ENCODE measurements at regions not wholly inside any gene's neighbourhood (a gene's known extent, or its start where the extent isn't known, plus 50 kb on each side); places are given as distances from the start of the nearest gene placed in this dataset.
A peak's percentile ranks its signal among the peaks of the same experiment; 100 is the strongest.

DNA sequence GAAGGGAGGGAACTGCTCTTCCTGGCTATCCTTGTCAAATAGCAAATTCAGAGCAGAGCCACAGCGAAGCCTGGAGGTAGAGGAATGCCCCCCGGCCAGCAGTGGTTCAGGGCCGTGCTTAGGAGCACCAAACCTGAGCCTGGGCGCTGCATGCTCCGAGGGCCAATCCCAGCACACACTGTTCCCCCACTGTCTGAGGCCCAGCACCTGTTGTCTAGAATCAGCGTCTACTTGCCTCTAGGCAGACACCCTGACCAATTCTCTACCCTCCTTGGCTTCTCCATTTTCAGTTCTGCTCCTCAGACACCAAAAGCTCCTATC, 177.6 kb upstream of the PKDCC start:
- TF ChIP-seq, protein P1, sequence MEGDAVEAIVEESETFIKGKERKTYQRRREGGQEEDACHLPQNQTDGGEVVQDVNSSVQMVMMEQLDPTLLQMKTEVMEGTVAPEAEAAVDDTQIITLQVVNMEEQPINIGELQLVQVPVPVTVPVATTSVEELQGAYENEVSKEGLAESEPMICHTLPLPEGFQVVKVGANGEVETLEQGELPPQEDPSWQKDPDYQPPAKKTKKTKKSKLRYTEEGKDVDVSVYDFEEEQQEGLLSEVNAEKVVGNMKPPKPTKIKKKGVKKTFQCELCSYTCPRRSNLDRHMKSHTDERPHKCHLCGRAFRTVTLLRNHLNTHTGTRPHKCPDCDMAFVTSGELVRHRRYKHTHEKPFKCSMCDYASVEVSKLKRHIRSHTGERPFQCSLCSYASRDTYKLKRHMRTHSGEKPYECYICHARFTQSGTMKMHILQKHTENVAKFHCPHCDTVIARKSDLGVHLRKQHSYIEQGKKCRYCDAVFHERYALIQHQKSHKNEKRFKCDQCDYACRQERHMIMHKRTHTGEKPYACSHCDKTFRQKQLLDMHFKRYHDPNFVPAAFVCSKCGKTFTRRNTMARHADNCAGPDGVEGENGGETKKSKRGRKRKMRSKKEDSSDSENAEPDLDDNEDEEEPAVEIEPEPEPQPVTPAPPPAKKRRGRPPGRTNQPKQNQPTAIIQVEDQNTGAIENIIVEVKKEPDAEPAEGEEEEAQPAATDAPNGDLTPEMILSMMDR (conservative IDR thresholded peaks at IDR 0.05; ENCODE audit: low read depth, low read length) = no peak
- H3K4me3 ChIP-seq (ENCODE audit: low read depth, low read length) = no peak overlapping the region
- DNase-seq (ENCODE audit: low read depth) = no peak

DNA sequence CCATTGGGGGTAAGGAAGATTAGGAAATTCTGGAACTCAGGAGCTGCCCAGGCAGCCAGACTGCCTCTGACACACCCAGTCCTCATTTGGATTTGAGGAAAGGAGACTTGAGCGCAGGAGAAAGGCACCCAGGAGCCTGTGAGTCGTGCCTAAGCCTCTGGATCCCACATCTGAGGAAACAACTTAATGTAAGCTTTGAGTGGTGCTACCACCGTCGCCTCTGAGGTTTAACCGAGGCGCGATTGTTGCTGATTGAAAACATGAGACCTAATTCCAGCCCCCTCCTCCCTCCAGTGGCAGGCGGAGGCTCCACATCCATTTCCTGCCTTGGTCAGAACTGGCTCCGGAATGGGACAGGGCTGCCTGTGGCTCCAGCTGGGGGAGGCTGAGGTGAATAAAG, 176.7 kb upstream of the PKDCC start:
- no peak overlapping the region for H3K4me3 ChIP-seq (ENCODE audit: low read depth, low read length)
- TF ChIP-seq, protein P1 (conservative IDR thresholded peaks at IDR 0.05; ENCODE audit: low read depth, low read length) = peak; percentile 30
- DNase-seq (ENCODE audit: low read depth) = no peak

DNA sequence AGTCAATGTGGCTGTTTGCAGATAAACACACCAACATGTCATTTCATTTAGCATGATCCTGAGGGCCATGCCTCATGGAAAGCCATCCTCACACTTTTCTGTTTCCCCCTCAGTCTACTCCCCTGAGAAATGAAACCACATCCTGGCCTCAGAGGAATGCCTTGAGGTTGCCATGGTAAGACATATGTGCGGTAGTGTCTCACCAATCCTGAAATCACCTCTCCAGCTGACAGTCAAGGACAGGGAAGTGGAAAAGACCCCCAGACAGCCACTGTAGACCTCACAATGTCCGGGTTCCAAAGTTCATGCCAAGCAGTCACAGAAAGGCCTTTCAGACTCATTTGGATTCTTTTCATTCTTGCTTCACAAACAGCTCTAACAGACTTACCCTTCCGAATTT, 175.2 kb upstream of the PKDCC start:
- no peak for DNase-seq (ENCODE audit: low read depth)
- TF ChIP-seq, protein P1 (conservative IDR thresholded peaks at IDR 0.05; ENCODE audit: low read depth, low read length) = no peak
- H3K4me3 ChIP-seq (ENCODE audit: low read depth, low read length) = no peak overlapping the region

DNA sequence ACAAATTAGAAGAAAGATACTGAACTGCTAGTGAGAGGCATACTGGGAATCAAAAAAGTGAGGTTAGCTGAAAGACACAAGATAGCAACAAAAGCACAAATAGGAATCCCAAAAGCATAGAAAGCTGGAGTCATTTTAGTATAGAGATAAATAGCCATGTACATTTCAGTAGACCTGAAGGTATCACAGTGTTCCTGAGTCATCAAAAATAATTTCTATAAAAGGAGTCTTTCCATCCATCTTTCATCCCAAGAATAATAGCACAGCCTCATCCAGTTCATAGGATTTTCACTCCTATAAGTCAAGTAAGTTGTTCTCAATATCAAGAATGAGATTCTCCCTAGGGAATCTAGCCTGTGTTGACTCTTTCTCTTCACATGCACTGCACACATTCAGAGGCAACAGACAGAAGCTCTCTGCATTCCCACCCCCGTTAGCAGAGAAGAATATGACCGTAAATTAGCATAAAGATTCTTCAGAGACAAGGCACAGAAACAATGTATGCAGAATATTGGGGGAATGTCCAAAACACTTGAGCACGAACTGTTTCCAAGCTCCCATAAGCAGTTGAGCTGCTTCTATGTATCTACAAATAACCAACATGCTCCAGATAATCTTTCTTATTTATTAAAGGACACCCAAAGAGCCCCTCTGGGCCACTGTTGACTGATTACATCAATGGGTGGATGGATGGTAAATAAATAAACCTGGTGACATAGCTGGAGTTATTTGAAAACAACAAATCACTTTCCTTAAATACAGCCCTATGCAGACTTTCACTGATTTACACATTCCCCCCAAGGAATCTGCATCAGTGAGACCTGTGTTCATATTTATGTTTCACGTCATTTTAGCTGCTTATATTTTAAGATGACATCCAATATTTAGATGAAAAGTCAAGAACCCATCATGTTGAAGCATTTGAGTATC, 174.5 kb upstream of the PKDCC start:
- no peak for DNase-seq (ENCODE audit: low read depth)
- TF ChIP-seq, protein P1 (conservative IDR thresholded peaks at IDR 0.05; ENCODE audit: low read depth, low read length) = no peak
- H3K4me3 ChIP-seq (ENCODE audit: low read depth, low read length) = no peak overlapping the region

DNA sequence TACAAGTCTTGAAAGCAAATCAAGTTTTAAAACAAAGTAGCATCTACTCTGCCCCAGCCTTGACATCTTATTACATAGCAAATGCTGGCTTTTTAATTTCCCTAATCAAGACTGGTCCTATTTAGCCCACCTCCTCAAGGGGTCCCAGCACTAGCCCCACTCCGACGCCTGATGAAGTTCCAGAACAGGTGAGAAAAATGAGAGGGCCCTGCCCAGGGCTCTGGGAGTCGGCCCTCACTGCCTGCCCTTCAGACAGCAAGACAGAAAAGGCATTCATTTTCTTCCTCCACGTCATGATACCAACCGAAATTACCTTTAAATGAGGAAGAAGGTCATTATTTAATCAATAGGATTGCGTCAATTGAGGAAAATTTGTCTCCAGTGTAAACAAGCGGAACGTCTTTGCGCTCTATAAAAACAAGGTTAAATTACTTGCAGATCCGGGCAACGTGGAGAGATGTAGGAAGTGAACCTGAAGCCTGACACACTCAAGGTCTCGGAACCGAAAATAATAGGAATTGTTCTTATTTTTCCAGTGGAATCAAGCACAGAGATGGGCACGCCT, 170.6 kb upstream of the PKDCC start:
- H3K4me3 ChIP-seq (ENCODE audit: low read depth, low read length) = no peak overlapping the region
- TF ChIP-seq, protein P1 (conservative IDR thresholded peaks at IDR 0.05; ENCODE audit: low read depth, low read length) = no peak
- DNase-seq (ENCODE audit: low read depth) = no peak

DNA sequence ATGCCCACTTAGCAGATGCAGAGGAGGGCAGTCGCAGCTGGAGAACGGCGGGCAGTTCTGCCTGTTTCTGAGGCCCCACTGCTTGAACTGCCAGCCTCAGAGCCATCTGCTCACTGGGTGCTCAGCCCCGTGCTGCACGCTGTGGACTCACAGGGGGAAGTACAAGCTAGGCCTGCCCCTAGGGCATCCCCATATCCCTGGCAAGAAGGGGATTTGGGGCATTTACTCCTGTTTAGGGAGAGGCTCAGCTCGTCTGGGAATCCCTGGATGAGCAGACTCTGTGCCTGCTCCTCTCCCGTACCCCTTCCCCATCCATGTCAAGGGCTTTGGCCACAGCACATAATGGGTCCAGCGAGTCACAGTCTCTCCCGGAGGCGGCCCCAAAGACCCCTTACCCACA, 169.8 kb upstream of the PKDCC start:
- no peak for DNase-seq (ENCODE audit: low read depth)
- H3K4me3 ChIP-seq (ENCODE audit: low read depth, low read length) = no peak overlapping the region
- TF ChIP-seq, protein P1 (conservative IDR thresholded peaks at IDR 0.05; ENCODE audit: low read depth, low read length) = no peak

All from epithelial cell of proximal tubule (primary cell).